IPS-18a (cell line): ENCODE measurements at regions not wholly inside any gene's neighbourhood (a gene's known extent, or its start where the extent isn't known, plus 50 kb on each side); places are given as distances from the start of the nearest gene placed in this dataset.
"Not testable (repeated sequence)": the region's sequence is repeated elsewhere in the genome, so short reads cannot be mapped to it uniquely, and the experiment has no call there.

ENCODE experiments used
- H3K27ac ChIP-seq: one replicate; pipeline ENCODE4 v1.5.1; 2013; ENCODE audit warnings: low read length
- H3K27me3 ChIP-seq: one replicate; pipeline ENCODE4 v1.6.1; 2013; ENCODE audit warnings: mild to moderate bottlenecking, low read length; ENCODE audit not compliant: control insufficient read depth, insufficient read depth
- H3K36me3 ChIP-seq: one replicate; pipeline ENCODE4 v1.6.1; 2013; ENCODE audit warnings: low read depth, low read length; ENCODE audit not compliant: control insufficient read depth
- H3K4me1 ChIP-seq: one replicate; pipeline ENCODE4 v1.6.1; 2013; ENCODE audit warnings: low read depth, low read length; ENCODE audit not compliant: control insufficient read depth
- H3K4me3 ChIP-seq: one replicate; pipeline ENCODE4 v1.5.1; 2013; ENCODE audit warnings: low read length
- H3K9ac ChIP-seq: one replicate; pipeline ENCODE4 v1.6.1; 2013; ENCODE audit warnings: mild to moderate bottlenecking, low read length, moderate library complexity
- H3K9me3 ChIP-seq: one replicate; pipeline ENCODE4 v1.6.1; 2013; ENCODE audit warnings: low read depth, low read length; ENCODE audit not compliant: control insufficient read depth

GRCh38 chr13:19074519-19074918 lies 107.1 kb downstream of the TUBA3C start:
- H3K36me3 ChIP-seq, result no peaks in the 10 kb centered on the region
- peaks cover 57% of the 10 kb centered on the region for H3K9me3 ChIP-seq
- no peak overlapping the region for H3K27ac ChIP-seq
- H3K4me3 ChIP-seq, result no peak overlapping the region
- H3K9ac ChIP-seq, result no peak overlapping the region
- no peaks in the 10 kb centered on the region for H3K27me3 ChIP-seq
- H3K4me1 ChIP-seq, result no peaks in the 10 kb centered on the region

- H3K27ac ChIP-seq, H3K36me3 ChIP-seq, H3K4me3 ChIP-seq, H3K9ac ChIP-seq, H3K27me3 ChIP-seq, H3K4me1 ChIP-seq: not testable (repeated sequence)
- H3K9me3 ChIP-seq, result peaks cover 57% of the 10 kb centered on the region
Measured at GRCh38 chr13:19074106-19074505, 107.5 kb downstream of the TUBA3C start.

GRCh38 chr13:19072956-19073706 lies 108.5 kb downstream of the TUBA3C start:
- not testable (repeated sequence) for H3K36me3 ChIP-seq, H3K9ac ChIP-seq, H3K4me1 ChIP-seq, H3K27ac ChIP-seq, H3K4me3 ChIP-seq, H3K27me3 ChIP-seq
- H3K9me3 ChIP-seq, result peaks cover 59% of the 10 kb centered on the region

- H3K27ac ChIP-seq, result no peak overlapping the region
- H3K36me3 ChIP-seq, result no peaks in the 10 kb centered on the region
- H3K27me3 ChIP-seq, result no peaks in the 10 kb centered on the region
- no peak overlapping the region for H3K4me3 ChIP-seq
- peaks cover 63% of the 10 kb centered on the region for H3K9me3 ChIP-seq
- no peak overlapping the region for H3K9ac ChIP-seq
- H3K4me1 ChIP-seq, result no peaks in the 10 kb centered on the region
Measured at GRCh38 chr13:19072543-19072942, 109.1 kb downstream of the TUBA3C start.

GRCh38 chr13:19071161-19071936 lies 110.3 kb downstream of the TUBA3C start:
- Histone ChIP-seq H3K27me3 (no peaks in the 10 kb centered on the region), H3K27ac (no peak overlapping the region), H3K9ac (no peak overlapping the region), H3K4me3 (no peak overlapping the region), H3K4me1 (no peaks in the 10 kb centered on the region), H3K36me3 (no peaks in the 10 kb centered on the region), H3K9me3 (peaks cover 64% of the 10 kb centered on the region)

- Histone ChIP-seq H3K4me1 (no peaks in the 10 kb centered on the region), H3K27me3 (no peaks in the 10 kb centered on the region), H3K9me3 (peaks cover 64% of the 10 kb centered on the region), H3K36me3 (no peaks in the 10 kb centered on the region), H3K9ac (no peak overlapping the region), H3K27ac (no peak overlapping the region), H3K4me3 (no peak overlapping the region)
Measured at GRCh38 chr13:19070398-19070735, 111.3 kb downstream of the TUBA3C start.

- Histone ChIP-seq H3K4me1 (no peaks in the 10 kb centered on the region), H3K9ac (no peak overlapping the region), H3K4me3 (no peak overlapping the region), H3K9me3 (peaks cover 60% of the 10 kb centered on the region), H3K27me3 (no peaks in the 10 kb centered on the region), H3K36me3 (no peaks in the 10 kb centered on the region), H3K27ac (no peak overlapping the region)
Measured at GRCh38 chr13:19069684-19070397, 111.8 kb downstream of the TUBA3C start.

- no peak overlapping the region for H3K9ac ChIP-seq
- H3K36me3 ChIP-seq, result no peaks in the 10 kb centered on the region
- peaks cover 60% of the 10 kb centered on the region for H3K9me3 ChIP-seq
- H3K4me3 ChIP-seq, result no peak overlapping the region
- no peaks in the 10 kb centered on the region for H3K27me3 ChIP-seq
- no peak overlapping the region for H3K27ac ChIP-seq
- no peaks in the 10 kb centered on the region for H3K4me1 ChIP-seq
Measured at GRCh38 chr13:19068691-19069090, 112.9 kb downstream of the TUBA3C start.

- H3K4me3 ChIP-seq, result no peak overlapping the region
- H3K9me3 ChIP-seq, result peaks cover 67% of the 10 kb centered on the region
- no peaks in the 10 kb centered on the region for H3K4me1 ChIP-seq
- no peak overlapping the region for H3K9ac ChIP-seq
- no peak overlapping the region for H3K27ac ChIP-seq
- H3K27me3 ChIP-seq, result no peaks in the 10 kb centered on the region
- no peaks in the 10 kb centered on the region for H3K36me3 ChIP-seq
Measured at GRCh38 chr13:19067767-19068166, 113.9 kb downstream of the TUBA3C start.

- H3K36me3 ChIP-seq, result no peaks in the 10 kb centered on the region
- no peak overlapping the region for H3K27ac ChIP-seq
- no peak overlapping the region for H3K9ac ChIP-seq
- H3K4me3 ChIP-seq, result no peak overlapping the region
- H3K9me3 ChIP-seq, result peaks cover 70% of the 10 kb centered on the region
- H3K4me1 ChIP-seq, result no peaks in the 10 kb centered on the region
- no peaks in the 10 kb centered on the region for H3K27me3 ChIP-seq
Measured at GRCh38 chr13:19062801-19063200, 118.8 kb downstream of the TUBA3C start.

GRCh38 chr13:19062019-19062646 lies 119.5 kb downstream of the TUBA3C start:
- H3K27me3 ChIP-seq, result no peaks in the 10 kb centered on the region
- peaks cover 70% of the 10 kb centered on the region for H3K9me3 ChIP-seq

More at GRCh38 chr13:19062019-19062646, 119.5 kb downstream of the TUBA3C start:
- Histone ChIP-seq H3K4me1 (no peaks in the 10 kb centered on the region), H3K4me3 (no peak overlapping the region), H3K36me3 (no peaks in the 10 kb centered on the region), H3K27ac (no peak overlapping the region), H3K9ac (no peak overlapping the region)
